ENCODE measurements at regions not wholly inside any gene's neighbourhood (a gene's known extent, or its start where the extent isn't known, plus 50 kb on each side); places are given as distances from the start of the nearest gene placed in this dataset.

GRCh38 chr10:8229153-8229552 is 174.7 kb downstream of the GATA3 start:
- DNase-seq (ENCODE audit: low read depth in 2 of 2) = no peak

GRCh38 chr10:8230902-8231301 is 176.4 kb downstream of the GATA3 start:
- DNase-seq (ENCODE audit: low read depth in 2 of 2) = no peak

- no peak for DNase-seq (ENCODE audit: low read depth in 2 of 2)
Measured at GRCh38 chr10:8233049-8233448, 178.6 kb downstream of the GATA3 start.

- DNase-seq (ENCODE audit: low read depth in 2 of 2) = no peak
Measured at GRCh38 chr10:8233832-8234259, 179.4 kb downstream of the GATA3 start.

GRCh38 chr10:8235253-8236027 is 181.0 kb downstream of the GATA3 start:
- no peak for DNase-seq (ENCODE audit: low read depth in 2 of 2)

- DNase-seq (ENCODE audit: low read depth in 2 of 2) = no peak
Measured at GRCh38 chr10:8238986-8239385, 184.5 kb downstream of the GATA3 start.

- DNase-seq (ENCODE audit: low read depth in 2 of 2) = no peak
Measured at GRCh38 chr10:8240861-8241260, 186.4 kb downstream of the GATA3 start.

- no peak for DNase-seq (ENCODE audit: low read depth in 2 of 2)
Measured at GRCh38 chr10:8242295-8242872, 187.9 kb downstream of the GATA3 start.

GRCh38 chr10:8245131-8245813 is 190.8 kb downstream of the GATA3 start:
- no peak for DNase-seq (ENCODE audit: low read depth in 2 of 2)

GRCh38 chr10:8245814-8246142 is 191.3 kb downstream of the GATA3 start:
- DNase-seq (ENCODE audit: low read depth in 2 of 2) = no peak

- DNase-seq (ENCODE audit: low read depth in 2 of 2) = no peak
Measured at GRCh38 chr10:8246548-8246947, 192.1 kb downstream of the GATA3 start.

GRCh38 chr10:8247191-8247590 is 192.7 kb downstream of the GATA3 start:
- DNase-seq (ENCODE audit: low read depth in 2 of 2) = no peak

GRCh38 chr10:8248868-8249267 is 194.4 kb downstream of the GATA3 start:
- no peak for DNase-seq (ENCODE audit: low read depth in 2 of 2)

GRCh38 chr10:8254350-8254749 is 199.9 kb downstream of the GATA3 start:
- DNase-seq (ENCODE audit: low read depth in 2 of 2) = no peak

GRCh38 chr10:8255301-8255700 is 200.8 kb downstream of the GATA3 start:
- DNase-seq (ENCODE audit: low read depth in 2 of 2) = no peak

GRCh38 chr10:8260645-8261044 is 206.2 kb downstream of the GATA3 start:
- no peak for DNase-seq (ENCODE audit: low read depth in 2 of 2)

GRCh38 chr10:8262317-8262716 is 207.8 kb downstream of the GATA3 start:
- no peak for DNase-seq (ENCODE audit: low read depth in 2 of 2)

- no peak for DNase-seq (ENCODE audit: low read depth in 2 of 2)
Measured at GRCh38 chr10:8269976-8270375, 215.5 kb downstream of the GATA3 start.

GRCh38 chr10:8272794-8273425 is 218.4 kb downstream of the GATA3 start:
- DNase-seq (ENCODE audit: low read depth in 2 of 2) = no peak

GRCh38 chr10:8273749-8274148 is 219.3 kb downstream of the GATA3 start:
- DNase-seq (ENCODE audit: low read depth in 2 of 2) = no peak

- DNase-seq (ENCODE audit: low read depth in 2 of 2) = no peak
Measured at GRCh38 chr10:8275911-8276310, 221.4 kb downstream of the GATA3 start.

- no peak for DNase-seq (ENCODE audit: low read depth in 2 of 2)
Measured at GRCh38 chr10:8278099-8278498, 223.6 kb downstream of the GATA3 start.
